Fibroblast of lung (primary cell): ENCODE measurements at regions not wholly inside any gene's neighbourhood (a gene's known extent, or its start where the extent isn't known, plus 50 kb on each side); places are given as distances from the start of the nearest gene placed in this dataset.

Experiments
- DNase-seq, 2 donors: peaks; one replicate each; pipeline versions ENCODE4 v3.0.0 to v3.0.0-alpha.2; 2010; ENCODE audit warnings: low read depth in 2 of 2
- H2AFZ ChIP-seq: 2 replicates; pipeline ENCODE4 v1.5.1; 2012; ENCODE audit warnings: low read length, control low read depth, inconsistent platforms
- H3K27ac ChIP-seq: 2 replicates; pipeline ENCODE4 v1.5.1; 2011; ENCODE audit warnings: low read length, control low read depth; ENCODE audit not compliant: insufficient read depth
- H3K27me3 ChIP-seq: 2 replicates; pipeline ENCODE4 v1.5.1; 2011; ENCODE audit warnings: mild to moderate bottlenecking, low read length; ENCODE audit not compliant: control insufficient read depth, insufficient read depth
- H3K36me3 ChIP-seq: 2 replicates; pipeline ENCODE4 v1.5.1; 2011; ENCODE audit warnings: low read length; ENCODE audit not compliant: control insufficient read depth, insufficient read depth
- H3K4me1 ChIP-seq: 2 replicates; pipeline ENCODE4 v1.5.1; 2011; ENCODE audit warnings: low read length; ENCODE audit not compliant: control insufficient read depth, insufficient read depth; ENCODE audit errors: extremely low read depth
- H3K4me2 ChIP-seq: 2 replicates; pipeline ENCODE4 v1.5.1; 2011; ENCODE audit warnings: low read length, control low read depth; ENCODE audit not compliant: insufficient read depth; ENCODE audit errors: extremely low read depth
- H3K4me3 ChIP-seq, 4 experiments: fragments of 200-600 bp in 1 of 4; sonication (generic) in 1 of 4; replicated peaks in 1 of 4; 2 replicates each; pipeline ENCODE4 v1.5.1; 2011 to 2016; ENCODE audit warnings: low read length in 4 of 4, low read depth in 3 of 4, mild to moderate bottlenecking in 3 of 4, control low read depth in 2 of 4, inconsistent platforms in 1 of 4, mixed read lengths in 1 of 4; ENCODE audit not compliant: insufficient read depth in 1 of 4; ENCODE audit errors: control extremely low read depth in 1 of 4
- H3K79me2 ChIP-seq: 2 replicates; pipeline ENCODE4 v1.5.1; 2012; ENCODE audit warnings: mild to moderate bottlenecking, low read length, inconsistent platforms; ENCODE audit not compliant: control insufficient read depth, insufficient read depth
- H3K9ac ChIP-seq: 2 replicates; pipeline ENCODE4 v1.5.1; 2011; ENCODE audit warnings: mild to moderate bottlenecking, low read length, control low read depth; ENCODE audit not compliant: insufficient read depth
- H3K9me3 ChIP-seq: 2 replicates; pipeline ENCODE4 v1.5.1; 2012; ENCODE audit warnings: low read depth, low read length; ENCODE audit not compliant: control insufficient read depth, insufficient read depth
- H4K20me1 ChIP-seq: 2 replicates; pipeline ENCODE4 v1.5.1; 2011; ENCODE audit warnings: low read length; ENCODE audit not compliant: control insufficient read depth, insufficient read depth; ENCODE audit errors: extremely low read depth
- EZH2 ChIP-seq: IDR thresholded peaks from 2 replicates; pipeline ENCODE4 v1.5.1; 2012; ENCODE audit warnings: low read length, control low read depth, mild to moderate bottlenecking; ENCODE audit errors: missing control alignments
- TF ChIP-seq, protein P1 (sequence below), 2 donors: IDR thresholded peaks in 1 of 2; conservative IDR thresholded peaks in 1 of 2; 1 replicate in 1 of 2; 2 replicates in 1 of 2; pipeline ENCODE4 v1.5.1; 2011 to 2012; ENCODE audit warnings: low read length in 2 of 2, control low read depth in 1 of 2, inconsistent platforms in 1 of 2, low read depth in 1 of 2, mild to moderate bottlenecking in 1 of 2

DNA sequence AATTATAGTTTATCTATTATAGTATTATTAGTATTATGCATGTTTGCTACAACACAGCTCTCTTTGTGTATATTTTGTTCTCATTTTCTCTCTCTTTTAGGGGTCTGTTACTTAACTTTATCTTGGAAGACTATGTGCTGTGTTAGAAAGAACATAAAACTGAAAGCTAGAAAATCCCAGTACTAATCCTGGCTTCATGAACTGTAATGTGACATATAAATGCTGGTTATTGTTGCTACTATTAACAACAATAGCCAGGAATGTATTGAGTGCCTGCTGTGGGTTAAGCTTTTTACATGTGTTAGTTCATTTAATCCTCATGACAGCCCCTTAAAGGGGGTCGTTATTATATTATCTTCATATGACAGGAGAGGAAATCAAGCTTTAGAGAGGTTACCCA lies 170.0 kb upstream of the DTNBP1 start:
- TF ChIP-seq, protein P1, sequence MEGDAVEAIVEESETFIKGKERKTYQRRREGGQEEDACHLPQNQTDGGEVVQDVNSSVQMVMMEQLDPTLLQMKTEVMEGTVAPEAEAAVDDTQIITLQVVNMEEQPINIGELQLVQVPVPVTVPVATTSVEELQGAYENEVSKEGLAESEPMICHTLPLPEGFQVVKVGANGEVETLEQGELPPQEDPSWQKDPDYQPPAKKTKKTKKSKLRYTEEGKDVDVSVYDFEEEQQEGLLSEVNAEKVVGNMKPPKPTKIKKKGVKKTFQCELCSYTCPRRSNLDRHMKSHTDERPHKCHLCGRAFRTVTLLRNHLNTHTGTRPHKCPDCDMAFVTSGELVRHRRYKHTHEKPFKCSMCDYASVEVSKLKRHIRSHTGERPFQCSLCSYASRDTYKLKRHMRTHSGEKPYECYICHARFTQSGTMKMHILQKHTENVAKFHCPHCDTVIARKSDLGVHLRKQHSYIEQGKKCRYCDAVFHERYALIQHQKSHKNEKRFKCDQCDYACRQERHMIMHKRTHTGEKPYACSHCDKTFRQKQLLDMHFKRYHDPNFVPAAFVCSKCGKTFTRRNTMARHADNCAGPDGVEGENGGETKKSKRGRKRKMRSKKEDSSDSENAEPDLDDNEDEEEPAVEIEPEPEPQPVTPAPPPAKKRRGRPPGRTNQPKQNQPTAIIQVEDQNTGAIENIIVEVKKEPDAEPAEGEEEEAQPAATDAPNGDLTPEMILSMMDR (conservative IDR thresholded peaks at IDR 0.05 in 1 of 2, IDR thresholded peaks at IDR 0.05 in 1 of 2; ENCODE audit: low read depth in 1 of 2, low read length in 2 of 2), result no peak
- TF ChIP-seq EZH2, result no peak
- Histone ChIP-seq H3K4me1 (no peaks in the 10 kb centered on the region), H3K27me3 (no peaks in the 10 kb centered on the region), H3K79me2 (no peaks in the 10 kb centered on the region), H2AFZ (no peak overlapping the region), H3K4me3 (no peak overlapping the region), H3K9ac (no peak overlapping the region), H3K36me3 (no peaks in the 10 kb centered on the region), H3K4me2 (no peak overlapping the region), H4K20me1 (no peaks in the 10 kb centered on the region), H3K27ac (no peak overlapping the region), H3K9me3 (no peaks in the 10 kb centered on the region)
- no peak for DNase-seq

DNA sequence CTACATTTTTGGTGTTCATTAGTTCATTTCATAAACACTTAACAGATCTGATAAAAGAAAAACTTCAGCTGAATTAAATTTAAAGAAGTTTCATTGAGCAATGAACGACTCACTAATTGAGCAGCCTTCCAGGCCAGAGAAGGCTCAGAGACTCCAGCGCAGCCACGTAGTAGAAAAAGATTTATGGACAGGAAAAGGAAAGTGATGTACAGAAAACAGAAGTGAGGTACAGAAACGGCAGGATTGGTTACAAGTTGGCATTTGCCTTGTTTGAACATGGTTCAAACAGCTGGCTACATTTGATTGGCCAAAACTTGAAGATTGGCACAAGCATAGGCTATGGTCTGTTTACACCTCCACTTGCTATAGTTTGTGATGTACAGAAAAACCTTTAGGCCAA lies 166.3 kb upstream of the DTNBP1 start:
- Histone ChIP-seq H3K4me3 (no peak overlapping the region), H3K36me3 (no peaks in the 10 kb centered on the region), H4K20me1 (no peaks in the 10 kb centered on the region), H3K27me3 (no peaks in the 10 kb centered on the region), H3K79me2 (no peaks in the 10 kb centered on the region), H2AFZ (no peak overlapping the region), H3K4me2 (no peak overlapping the region), H3K9me3 (no peaks in the 10 kb centered on the region), H3K4me1 (no peaks in the 10 kb centered on the region), H3K27ac (no peak overlapping the region), H3K9ac (no peak overlapping the region)
- DNase-seq, result no peak
- no peak for TF ChIP-seq EZH2
- TF ChIP-seq, protein P1 (conservative IDR thresholded peaks at IDR 0.05 in 1 of 2, IDR thresholded peaks at IDR 0.05 in 1 of 2; ENCODE audit: low read depth in 1 of 2, low read length in 2 of 2), result no peak

DNA sequence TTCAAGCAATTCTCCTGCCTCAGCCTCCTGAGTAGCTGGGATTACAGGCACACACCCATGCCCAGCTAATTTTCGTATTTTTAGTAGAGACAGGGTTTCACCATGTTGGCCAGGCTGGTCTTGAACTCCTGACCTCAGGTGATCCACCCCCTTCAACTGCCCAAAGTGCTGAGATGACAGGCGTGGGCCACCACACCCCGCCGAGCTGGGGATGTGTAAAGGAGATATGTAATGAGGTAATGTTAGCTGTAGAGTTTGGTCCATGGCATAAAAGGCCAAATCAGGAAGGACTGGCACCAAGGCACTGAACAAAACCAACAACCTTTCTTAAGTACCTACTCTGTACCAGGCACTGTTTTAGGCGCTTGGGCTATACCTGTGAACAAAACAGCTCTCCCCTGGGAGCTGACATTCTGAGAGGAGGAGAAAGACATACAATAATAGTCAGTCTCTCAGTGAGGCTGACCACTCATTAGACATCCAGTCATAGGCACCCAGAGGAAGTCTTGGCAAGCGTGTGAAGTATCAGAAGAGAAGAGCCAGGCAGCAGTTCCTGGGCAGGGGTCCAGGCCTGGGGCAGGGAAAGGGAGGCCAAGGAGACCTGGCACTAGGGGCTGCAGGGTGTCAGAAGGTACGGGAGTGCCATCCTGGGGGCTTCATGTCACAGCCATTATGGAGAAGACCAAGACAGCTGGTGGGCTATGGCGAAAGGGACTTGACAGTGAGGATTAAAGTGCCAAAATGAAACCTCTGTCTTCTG lies 164.8 kb upstream of the DTNBP1 start:
- no peaks in the 10 kb centered on the region for H4K20me1 ChIP-seq
- TF ChIP-seq, protein P1 (conservative IDR thresholded peaks at IDR 0.05 in 1 of 2, IDR thresholded peaks at IDR 0.05 in 1 of 2; ENCODE audit: low read depth in 1 of 2, low read length in 2 of 2), result no peak
- TF ChIP-seq EZH2, result no peak
- no peak overlapping the region for H3K4me3 ChIP-seq
- no peak for DNase-seq
- no peaks in the 10 kb centered on the region for H3K79me2 ChIP-seq
- no peak overlapping the region for H3K9ac ChIP-seq
- no peaks in the 10 kb centered on the region for H3K4me1 ChIP-seq
- no peak overlapping the region for H2AFZ ChIP-seq
- H3K36me3 ChIP-seq, result no peaks in the 10 kb centered on the region
- no peaks in the 10 kb centered on the region for H3K27me3 ChIP-seq
- H3K27ac ChIP-seq, result no peak overlapping the region
- no peaks in the 10 kb centered on the region for H3K9me3 ChIP-seq
- no peak overlapping the region for H3K4me2 ChIP-seq
